HCT116 (cell line): ENCODE measurements at regions not wholly inside any gene's neighbourhood (a gene's known extent, or its start where the extent isn't known, plus 50 kb on each side); places are given as distances from the start of the nearest gene placed in this dataset.

Experiments used
- ATAC-seq: fragments of 200-7000 bp; cut with Tn5 transposase; 2 replicates; pipeline ENCODE4 v1.9.1; 2020; ENCODE audit warnings: mild to moderate bottlenecking, moderate library complexity
- BruUV-seq: library from RNA; stranded (reverse); fragments of 400-500 nt; replicated peaks from 2 replicates; lab custom pipeline; 2021; lab: Mats Ljungman, UMichigan
- CTCF ChIA-PET: fragments of 300-600 bp; sonication (Branson Sonifier 250); formaldehyde crosslinking; loops from one replicate; lab custom pipeline; 2021; ENCODE audit warnings: antibody characterized with exemption; lab: Charles Lee
- POLR2A ChIA-PET: fragments of 300-600, 350-600 bp; sonication (Branson Sonifier 250); formaldehyde crosslinking; loops from one replicate; lab custom pipeline; 2021; ENCODE audit warnings: antibody characterized with exemption; lab: Charles Lee
- RAD21 ChIA-PET, 2 experiments: fragments of 300-600 bp; sonication (Branson Sonifier 250); formaldehyde crosslinking; loops; one replicate each; lab custom pipeline; 2023; ENCODE audit warnings: low total read pairs in 2 of 2; ENCODE audit not compliant: uncharacterized antibody in 2 of 2, unreplicated experiment in 2 of 2, low non-redundant PET in 1 of 2; lab: Charles Lee
- DNase-seq: peaks from one replicate; pipeline ENCODE4 v3.0.0-alpha.2; 2010; ENCODE audit warnings: low read depth, low spot score
- H2AFZ ChIP-seq: fragments of 200-600 bp; shearing (Covaris generic), sonication (generic); 2 replicates; pipeline ENCODE4 v1.6.1; 2017; ENCODE audit warnings: low read depth, mixed run types, mixed read lengths, antibody characterized with exemption, low read length; ENCODE audit not compliant: poor library complexity, severe bottlenecking
- H3K27ac ChIP-seq: 2 replicates; pipeline ENCODE4 v1.5.1; 2012; ENCODE audit warnings: low read depth, low read length
- H3K27me3 ChIP-seq: fragments of 200-600 bp; sonication (generic); 2 replicates; pipeline ENCODE4 v1.6.1; 2016; ENCODE audit warnings: mixed run types, low read length, mixed read lengths; ENCODE audit not compliant: insufficient read depth
- H3K36me3 ChIP-seq, 2 experiments: fragments of 200-500 bp in 1 of 2; fragments of 200-600 bp in 1 of 2; sonication (Bioruptor generic) in 1 of 2; sonication (generic) in 1 of 2; 2 replicates each; pipeline versions ENCODE4 v1.5.1 to v1.6.1; 2014 to 2016; ENCODE audit warnings: low read length in 2 of 2, inconsistent platforms in 1 of 2, mixed read lengths in 1 of 2, mixed run types in 1 of 2; ENCODE audit not compliant: insufficient read depth in 2 of 2, control insufficient read depth in 1 of 2
- H3K4me1 ChIP-seq, 2 experiments: fragments of 200-600 bp in 1 of 2; sonication (generic) in 1 of 2; 2 replicates each; pipeline versions ENCODE4 v1.5.1 to v1.6.1; 2012 to 2017; ENCODE audit warnings: low read length in 2 of 2, inconsistent platforms in 1 of 2, mild to moderate bottlenecking in 1 of 2, mixed read lengths in 1 of 2, mixed run types in 1 of 2, moderate library complexity in 1 of 2; ENCODE audit not compliant: insufficient read depth in 2 of 2, control insufficient read depth in 1 of 2
- H3K4me2 ChIP-seq: fragments of 200-600 bp; sonication (generic); 2 replicates; pipeline ENCODE4 v1.6.1; 2017; ENCODE audit warnings: mixed run types, low read length, mixed read lengths
- H3K4me3 ChIP-seq, 2 experiments: fragments of 200-600 bp in 1 of 2; sonication (generic) in 1 of 2; replicated peaks in 1 of 2; 2 replicates each; pipeline ENCODE4 v1.5.1; 2011 to 2016; ENCODE audit warnings: low read length in 2 of 2, control low read depth in 1 of 2, low read depth in 1 of 2, mild to moderate bottlenecking in 1 of 2, mixed read lengths in 1 of 2, mixed run types in 1 of 2
- H3K79me2 ChIP-seq: fragments of 200-600 bp; sonication (generic); 2 replicates; pipeline ENCODE4 v1.6.1; 2017; ENCODE audit warnings: mild to moderate bottlenecking, mixed run types, low read length, moderate library complexity, mixed read lengths; ENCODE audit not compliant: insufficient read depth
- H3K9ac ChIP-seq: fragments of 200-600 bp; sonication (generic); 2 replicates; pipeline ENCODE4 v1.6.1; 2016; ENCODE audit warnings: low read length, mixed read lengths
- H3K9me2 ChIP-seq: fragments of 200-600 bp; sonication (generic), shearing (Covaris generic); 2 replicates; pipeline ENCODE4 v1.6.1; 2017; ENCODE audit warnings: mixed run types, mild to moderate bottlenecking, moderate library complexity; ENCODE audit not compliant: insufficient read depth
- H3K9me3 ChIP-seq, 2 experiments: fragments of 200-500 bp in 1 of 2; fragments of 200-600 bp in 1 of 2; sonication (Bioruptor generic) in 1 of 2; sonication (generic) in 1 of 2; 2 replicates each; pipeline ENCODE4 v1.6.1; 2014 to 2017; ENCODE audit warnings: low read length in 2 of 2, mixed read lengths in 2 of 2, inconsistent platforms in 1 of 2, low read depth in 1 of 2, mild to moderate bottlenecking in 1 of 2, mixed run types in 1 of 2, moderate library complexity in 1 of 2; ENCODE audit not compliant: control insufficient read depth in 1 of 2, insufficient read depth in 1 of 2
- H4K20me1 ChIP-seq: fragments of 200-600 bp; sonication (generic), shearing (Covaris generic); 2 replicates; pipeline ENCODE4 v1.6.1; 2017; ENCODE audit warnings: mixed run types, mild to moderate bottlenecking, moderate library complexity; ENCODE audit not compliant: insufficient read depth
- CBX3 ChIP-seq: IDR thresholded peaks from 2 replicates; pipeline ENCODE4 v1.6.1; 2012; ENCODE audit warnings: low read depth
- ELF1 ChIP-seq: IDR thresholded peaks from 2 replicates; pipeline ENCODE4 v1.6.1; 2012; ENCODE audit warnings: low read depth, borderline replicate concordance
- EZH2 ChIP-seq: fragments of 200-600 bp; sonication (generic); IDR thresholded peaks from 2 replicates; pipeline ENCODE4 v1.6.1; 2017; ENCODE audit warnings: antibody characterized with exemption, mixed run types
- MAX ChIP-seq: IDR thresholded peaks from 2 replicates; pipeline ENCODE4 v1.6.1; 2012
- REST ChIP-seq: IDR thresholded peaks from 2 replicates; pipeline ENCODE4 v1.6.1; 2012; ENCODE audit warnings: low read depth
- SIN3A ChIP-seq: IDR thresholded peaks from 2 replicates; pipeline ENCODE4 v1.6.1; 2012; ENCODE audit warnings: low read depth
- TCF7L2 ChIP-seq: IDR thresholded peaks from 2 replicates; pipeline ENCODE4 v1.7.0; 2011; ENCODE audit warnings: borderline replicate concordance, inconsistent platforms; ENCODE audit not compliant: insufficient read depth, insufficient read length; ENCODE audit errors: extremely low read depth
- YY1 ChIP-seq: IDR thresholded peaks from 2 replicates; pipeline ENCODE4 v1.6.1; 2011; ENCODE audit warnings: low read length, low read depth, moderate library complexity, mild to moderate bottlenecking; ENCODE audit not compliant: insufficient replicate concordance; ENCODE audit errors: extremely low read depth
- intact Hi-C: fragments of 100-400 bp; cut with micrococcal nuclease; formaldehyde crosslinking; loops from 2 replicates; pipeline ENCODE4 v1.10.0; 2022

GRCh38 chr1:72355899-72356298 lies 73.6 kb upstream of the NEGR1 start:
- RAD21 ChIA-PET, result no interaction called here
- Histone ChIP-seq H3K27ac (no peak overlapping the region), H3K4me2 (no peak overlapping the region), H2AFZ (no peak overlapping the region), H3K9me3 (peaks cover 8 to 25% of the 10 kb centered on the region in 2 experiments; a peak in 2 of 4 replicates)
- TF ChIP-seq ELF1 (no peak), EZH2 (no peak), CBX3 (no peak), SIN3A (no peak), MAX (no peak), YY1 (no peak), TCF7L2 (no peak), REST (no peak)
- TF ChIP-seq, all 23 proteins: peak for 0
- no peaks in the 10 kb centered on the region for H3K4me1 ChIP-seq
- H3K4me3 ChIP-seq, result no peak overlapping the region
- intact Hi-C loops, result no loop called here
- CTCF ChIA-PET, result no interaction called here
- H3K9ac ChIP-seq, result no peak overlapping the region
- H4K20me1 ChIP-seq, result no peaks in the 10 kb centered on the region
- POLR2A ChIA-PET, result no interaction called here
- H3K27me3 ChIP-seq, result no peaks in the 10 kb centered on the region
- DNase-seq (no peak), ATAC-seq (no peak)
- H3K9me2 ChIP-seq, result no peaks in the 10 kb centered on the region
- no TSS peak for BruUV-seq
- no peaks in the 10 kb centered on the region for H3K79me2 ChIP-seq
- no peaks in the 10 kb centered on the region for H3K36me3 ChIP-seq
